Muscle of leg (tissue), 3 donors: ENCODE measurements at regions not wholly inside any gene's neighbourhood (a gene's known extent, or its start where the extent isn't known, plus 50 kb on each side); places are given as distances from the start of the nearest gene placed in this dataset.

Source experiments
- DNase-seq: peaks from one replicate; pipeline ENCODE4 v3.0.0; 2013
- H3K27ac ChIP-seq: one replicate; pipeline ENCODE4 v1.5.1; 2013; ENCODE audit warnings: mild to moderate bottlenecking, low read length, control low read depth
- H3K27me3 ChIP-seq: one replicate; pipeline ENCODE4 v1.6.1; 2013; ENCODE audit warnings: low read length; ENCODE audit not compliant: control insufficient read depth, insufficient read depth
- H3K36me3 ChIP-seq: one replicate; pipeline ENCODE4 v1.6.1; 2013; ENCODE audit warnings: low read length; ENCODE audit not compliant: control insufficient read depth, insufficient read depth
- H3K4me1 ChIP-seq: one replicate; pipeline ENCODE4 v1.6.1; 2013; ENCODE audit warnings: low read length; ENCODE audit not compliant: control insufficient read depth, insufficient read depth
- H3K4me3 ChIP-seq: one replicate; pipeline ENCODE4 v1.5.1; 2013; ENCODE audit warnings: low read length, control low read depth
- H3K9me3 ChIP-seq: replicated peaks from 2 replicates; pipeline ENCODE4 v1.6.1; 2013; ENCODE audit warnings: low read depth, low read length; ENCODE audit not compliant: control insufficient read depth
- WGBS: methylation state at CpG from one replicate; pipeline ENCODE4 v1.1.5; 2013; ENCODE audit warnings: missing lambda C conversion rate; ENCODE audit not compliant: insufficient coverage; 5-methylcytosine and 5-hydroxymethylcytosine counted together

- no peaks in the 10 kb centered on the region for H3K4me1 ChIP-seq
- H3K4me3 ChIP-seq = no peak overlapping the region
- no peak for DNase-seq
- H3K9me3 ChIP-seq = no peaks in the 10 kb centered on the region
- H3K27ac ChIP-seq = no peak overlapping the region
- H3K27me3 ChIP-seq = no peaks in the 10 kb centered on the region
- WGBS = no CpG with 5 or more reads among the region's 1 CpG
- no peaks in the 10 kb centered on the region for H3K36me3 ChIP-seq
Observed at GRCh38 chr11:37406651-37407050, 808.6 kb upstream of the RAG2 start.

GRCh38 chr11:37404231-37404630 is 806.2 kb upstream of the RAG2 start:
- no peaks in the 10 kb centered on the region for H3K27me3 ChIP-seq
- H3K36me3 ChIP-seq = no peaks in the 10 kb centered on the region
- no peaks in the 10 kb centered on the region for H3K9me3 ChIP-seq
- no peak overlapping the region for H3K27ac ChIP-seq
- no peak overlapping the region for H3K4me3 ChIP-seq
- no CpG with 5 or more reads among the region's 2 CpGs for WGBS
- H3K4me1 ChIP-seq = no peaks in the 10 kb centered on the region
- no peak for DNase-seq

GRCh38 chr11:37402663-37403062 is 804.6 kb upstream of the RAG2 start:
- Histone ChIP-seq H3K4me1 (no peaks in the 10 kb centered on the region), H3K36me3 (no peaks in the 10 kb centered on the region), H3K27me3 (no peaks in the 10 kb centered on the region), H3K4me3 (no peak overlapping the region), H3K27ac (no peak overlapping the region), H3K9me3 (no peaks in the 10 kb centered on the region)
- no peak for DNase-seq
- no CpG with 5 or more reads among the region's 1 CpG for WGBS

GRCh38 chr11:37394236-37394870 is 796.3 kb upstream of the RAG2 start:
- no peaks in the 10 kb centered on the region for H3K27me3 ChIP-seq
- no peak overlapping the region for H3K4me3 ChIP-seq
- no peak for DNase-seq
- H3K4me1 ChIP-seq = no peaks in the 10 kb centered on the region
- no peaks in the 10 kb centered on the region for H3K36me3 ChIP-seq
- WGBS = no CpG with 5 or more reads among the region's 1 CpG
- H3K9me3 ChIP-seq = peaks cover 6% of the 10 kb centered on the region
- H3K27ac ChIP-seq = no peak overlapping the region

DNA sequence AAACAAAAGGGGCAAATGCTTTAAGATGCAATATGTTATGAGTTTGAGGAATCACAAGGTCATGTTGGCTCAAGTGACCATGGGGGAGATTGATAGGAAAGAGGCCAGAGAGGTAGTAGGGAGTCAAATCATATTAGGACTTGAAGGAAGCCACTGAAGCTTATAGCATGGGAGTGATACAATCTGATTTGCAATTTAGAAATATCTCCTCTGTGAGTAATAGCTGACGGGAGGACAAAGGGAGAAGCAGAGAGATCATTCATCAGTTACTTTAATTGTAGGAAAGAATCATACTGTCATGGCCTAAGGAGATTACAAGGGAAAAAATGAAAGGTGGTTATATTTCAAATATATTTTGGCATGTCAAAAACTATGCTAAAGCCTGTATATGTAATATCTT is 793.6 kb upstream of the RAG2 start:
- Histone ChIP-seq H3K9me3 (peaks cover 6% of the 10 kb centered on the region), H3K27me3 (no peaks in the 10 kb centered on the region), H3K36me3 (no peaks in the 10 kb centered on the region), H3K4me1 (no peaks in the 10 kb centered on the region), H3K4me3 (no peak overlapping the region), H3K27ac (no peak overlapping the region)
- no peak for DNase-seq
- no CpG with 5 or more reads among the region's 1 CpG for WGBS

- H3K4me1 ChIP-seq = no peaks in the 10 kb centered on the region
- H3K4me3 ChIP-seq = no peak overlapping the region
- peaks cover 6% of the 10 kb centered on the region for H3K9me3 ChIP-seq
- H3K36me3 ChIP-seq = no peaks in the 10 kb centered on the region
- no CpG with 5 or more reads among the region's 5 CpGs for WGBS
- no peaks in the 10 kb centered on the region for H3K27me3 ChIP-seq
- no peak overlapping the region for H3K27ac ChIP-seq
- no peak for DNase-seq
Observed at GRCh38 chr11:37390576-37391083, 792.6 kb upstream of the RAG2 start.

- Histone ChIP-seq H3K36me3 (no peaks in the 10 kb centered on the region), H3K9me3 (peaks cover 5% of the 10 kb centered on the region)
- WGBS = no CpG with 5 or more reads among the region's 1 CpG
Observed at GRCh38 chr11:37378958-37379357, 780.9 kb upstream of the RAG2 start.

GRCh38 chr11:37372667-37373066 is 774.6 kb upstream of the RAG2 start:
- H3K4me1 ChIP-seq = no peaks in the 10 kb centered on the region
- H3K9me3 ChIP-seq = peaks cover 5% of the 10 kb centered on the region
- H3K27me3 ChIP-seq = no peaks in the 10 kb centered on the region
- no peak overlapping the region for H3K4me3 ChIP-seq
- H3K36me3 ChIP-seq = no peaks in the 10 kb centered on the region
- no peak overlapping the region for H3K27ac ChIP-seq
- no peak for DNase-seq
- no CpG with 5 or more reads among the region's 2 CpGs for WGBS

More at GRCh38 chr11:37378958-37379357, 780.9 kb upstream of the RAG2 start:
- H3K4me3 ChIP-seq = no peak overlapping the region
- no peak overlapping the region for H3K27ac ChIP-seq
- no peak for DNase-seq
- no peaks in the 10 kb centered on the region for H3K4me1 ChIP-seq
- H3K27me3 ChIP-seq = no peaks in the 10 kb centered on the region

GRCh38 chr11:37371346-37371970 is 773.4 kb upstream of the RAG2 start:
- no peaks in the 10 kb centered on the region for H3K4me1 ChIP-seq
- no peaks in the 10 kb centered on the region for H3K27me3 ChIP-seq
- H3K36me3 ChIP-seq = no peaks in the 10 kb centered on the region
- H3K27ac ChIP-seq = no peak overlapping the region
- H3K4me3 ChIP-seq = no peak overlapping the region
- no peak for DNase-seq
- H3K9me3 ChIP-seq = no peaks in the 10 kb centered on the region

GRCh38 chr11:37370817-37371216 is 772.8 kb upstream of the RAG2 start:
- WGBS = 43% methylated on average over 1 of the region's 2 CpGs
- H3K27me3 ChIP-seq = no peaks in the 10 kb centered on the region

More at GRCh38 chr11:37370817-37371216, 772.8 kb upstream of the RAG2 start:
- Histone ChIP-seq H3K4me3 (no peak overlapping the region), H3K27ac (no peak overlapping the region), H3K4me1 (no peaks in the 10 kb centered on the region), H3K9me3 (no peaks in the 10 kb centered on the region), H3K36me3 (no peaks in the 10 kb centered on the region)
- DNase-seq = no peak
